AG10803 (cell line): ENCODE measurements at regions not wholly inside any gene's neighbourhood (a gene's known extent, or its start where the extent isn't known, plus 50 kb on each side); places are given as distances from the start of the nearest gene placed in this dataset.
"Not testable (repeated sequence)": the region's sequence is repeated elsewhere in the genome, so short reads cannot be mapped to it uniquely, and the experiment has no call there.

Experiments
- DNase-seq: peaks from one replicate; pipeline ENCODE4 v3.0.0; 2010; ENCODE audit warnings: low read depth
- H3K4me3 ChIP-seq: 2 replicates; pipeline ENCODE4 v1.5.1; 2011; ENCODE audit warnings: mild to moderate bottlenecking, low read length, control low read depth
- TF ChIP-seq, protein P1 (sequence below): conservative IDR thresholded peaks from 2 replicates; pipeline ENCODE4 v1.5.1; 2011; ENCODE audit warnings: mild to moderate bottlenecking, low read length, control low read depth, inconsistent platforms

DNA sequence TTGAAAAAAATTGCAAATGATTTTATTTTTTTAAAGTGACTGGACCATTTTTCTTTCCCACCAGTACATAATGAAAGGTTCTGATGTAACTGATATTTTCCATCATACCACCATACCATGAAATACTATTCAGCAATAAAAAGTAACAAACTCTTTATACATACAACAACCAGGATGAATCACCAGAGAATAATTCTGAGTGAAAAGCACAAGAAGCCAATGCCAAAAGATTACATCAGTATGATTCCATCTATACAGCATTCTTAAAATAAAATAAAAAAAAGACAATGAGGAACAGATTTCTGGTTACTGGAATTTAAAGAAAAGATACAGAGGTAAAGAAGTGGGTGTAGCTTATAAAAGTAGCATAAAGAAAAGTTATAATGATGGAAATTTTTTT, 423.7 kb upstream of the ST8SIA4 start:
- H3K4me3 ChIP-seq = no peak overlapping the region
- TF ChIP-seq, protein P1, sequence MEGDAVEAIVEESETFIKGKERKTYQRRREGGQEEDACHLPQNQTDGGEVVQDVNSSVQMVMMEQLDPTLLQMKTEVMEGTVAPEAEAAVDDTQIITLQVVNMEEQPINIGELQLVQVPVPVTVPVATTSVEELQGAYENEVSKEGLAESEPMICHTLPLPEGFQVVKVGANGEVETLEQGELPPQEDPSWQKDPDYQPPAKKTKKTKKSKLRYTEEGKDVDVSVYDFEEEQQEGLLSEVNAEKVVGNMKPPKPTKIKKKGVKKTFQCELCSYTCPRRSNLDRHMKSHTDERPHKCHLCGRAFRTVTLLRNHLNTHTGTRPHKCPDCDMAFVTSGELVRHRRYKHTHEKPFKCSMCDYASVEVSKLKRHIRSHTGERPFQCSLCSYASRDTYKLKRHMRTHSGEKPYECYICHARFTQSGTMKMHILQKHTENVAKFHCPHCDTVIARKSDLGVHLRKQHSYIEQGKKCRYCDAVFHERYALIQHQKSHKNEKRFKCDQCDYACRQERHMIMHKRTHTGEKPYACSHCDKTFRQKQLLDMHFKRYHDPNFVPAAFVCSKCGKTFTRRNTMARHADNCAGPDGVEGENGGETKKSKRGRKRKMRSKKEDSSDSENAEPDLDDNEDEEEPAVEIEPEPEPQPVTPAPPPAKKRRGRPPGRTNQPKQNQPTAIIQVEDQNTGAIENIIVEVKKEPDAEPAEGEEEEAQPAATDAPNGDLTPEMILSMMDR = no peak
- DNase-seq = no peak

DNA sequence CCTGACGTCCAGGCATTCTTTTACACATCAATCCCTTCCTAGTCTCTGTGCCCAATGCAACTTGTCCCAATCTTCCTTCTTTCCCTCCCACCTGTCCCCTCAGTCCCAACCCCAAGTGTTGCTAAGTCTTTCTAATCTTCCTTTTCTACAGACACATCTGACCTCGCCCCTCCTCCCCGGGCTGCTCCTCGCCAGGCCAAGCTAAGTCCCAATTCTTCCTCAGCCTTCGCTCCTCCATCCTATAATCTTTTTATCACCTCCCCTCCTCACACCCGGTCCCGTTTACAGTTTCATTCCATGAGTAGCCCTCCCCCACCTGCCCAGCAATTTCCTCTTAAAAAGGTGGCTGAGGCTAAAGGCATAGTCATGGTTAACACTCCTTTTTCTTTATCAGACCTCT, 413.3 kb upstream of the ST8SIA4 start:
- not testable (repeated sequence) for H3K4me3 ChIP-seq, DNase-seq

DNA sequence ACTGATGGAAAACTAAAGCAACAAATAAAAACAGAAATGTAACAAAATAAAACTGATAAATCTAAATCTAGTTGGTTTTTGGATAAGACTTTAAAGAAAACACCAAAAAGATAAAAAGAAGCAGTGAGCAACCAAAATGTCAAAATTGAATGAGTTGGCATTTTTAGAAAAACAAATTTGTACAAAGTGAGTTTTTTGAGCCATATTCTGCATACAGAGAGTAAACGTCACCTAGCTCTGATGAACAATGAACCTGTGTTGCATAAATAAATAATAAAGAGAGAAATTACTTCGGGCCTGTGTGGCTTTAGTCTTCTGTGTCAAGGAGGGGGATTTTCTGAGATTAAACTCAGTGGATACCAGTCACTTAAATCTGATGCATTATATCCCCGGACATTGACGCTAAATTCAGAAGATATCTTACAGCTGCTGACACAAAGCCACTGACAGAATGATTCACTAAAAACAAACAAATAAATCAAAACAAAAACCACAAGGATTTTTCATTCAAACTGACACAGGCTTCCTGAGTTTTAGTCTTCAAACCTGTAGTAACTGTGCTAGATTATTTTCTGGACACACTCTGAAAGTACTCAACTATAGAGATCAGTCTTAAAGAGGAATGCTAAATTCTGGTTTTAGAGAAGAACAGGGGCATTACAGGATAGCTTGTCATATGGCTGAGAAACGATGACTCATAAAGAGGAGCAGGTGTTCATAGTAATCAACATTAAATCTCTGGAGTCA, 403.5 kb upstream of the ST8SIA4 start:
- H3K4me3 ChIP-seq = no peak overlapping the region
- TF ChIP-seq, protein P1 = no peak
- DNase-seq = no peak

DNA sequence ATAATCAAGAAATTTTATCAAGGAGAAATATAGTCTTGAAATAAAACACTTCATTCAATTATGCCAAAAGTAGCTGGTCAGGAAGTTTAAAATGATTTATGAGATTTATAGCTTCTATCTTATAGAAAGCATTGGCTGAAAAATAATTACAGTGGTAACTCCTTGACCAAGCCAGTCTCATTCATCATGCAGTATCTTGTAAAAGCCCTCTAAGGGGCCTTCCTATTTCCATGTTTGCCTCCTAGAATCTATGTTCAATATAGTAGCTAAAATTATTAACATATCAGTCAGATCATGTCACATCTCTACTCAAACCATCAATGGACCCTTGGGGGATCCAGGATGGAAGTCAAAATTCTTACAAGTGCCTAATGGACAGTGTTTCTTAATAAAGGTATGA, 393.4 kb upstream of the ST8SIA4 start:
- DNase-seq = no peak
- H3K4me3 ChIP-seq = no peak overlapping the region
- TF ChIP-seq, protein P1 = no peak

DNA sequence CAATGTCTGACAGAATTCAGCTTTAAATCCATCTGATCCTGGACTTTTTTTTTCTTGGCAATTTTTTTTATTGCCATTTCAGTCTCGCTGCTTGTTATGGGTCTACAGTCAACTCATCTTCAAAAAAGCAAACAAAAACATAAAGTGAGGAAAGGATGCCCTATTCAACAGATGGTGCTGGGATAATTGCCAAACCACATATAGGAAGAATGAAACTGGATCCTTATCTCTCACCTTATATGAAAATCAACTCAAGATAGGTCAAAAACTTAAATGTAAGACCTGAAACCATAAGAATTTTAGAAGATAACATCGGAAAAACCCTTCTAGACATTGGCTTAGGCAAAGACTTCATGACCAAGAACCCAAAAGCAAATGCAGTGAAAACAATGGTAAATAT, 389.1 kb upstream of the ST8SIA4 start:
- DNase-seq = no peak
- TF ChIP-seq, protein P1 = no peak
- no peak overlapping the region for H3K4me3 ChIP-seq

DNA sequence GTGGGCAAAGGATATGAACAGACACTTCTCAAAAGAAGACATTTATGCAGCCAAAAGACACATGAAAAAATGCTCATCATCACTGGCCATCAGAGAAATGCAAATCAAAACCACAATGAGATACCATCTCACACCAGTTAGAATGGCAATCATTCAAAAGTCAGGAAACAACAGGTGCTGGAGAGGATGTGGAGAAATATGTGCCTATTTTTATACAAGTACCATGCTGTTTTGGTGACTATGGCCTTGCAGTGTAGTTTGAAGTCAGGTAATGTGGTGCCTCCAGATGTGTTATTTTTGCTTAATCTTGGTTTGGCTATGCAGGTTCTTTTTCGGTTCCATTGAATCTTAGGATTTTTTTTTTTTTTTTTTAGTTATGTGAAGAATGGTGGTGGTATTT, 387.7 kb upstream of the ST8SIA4 start:
- not testable (repeated sequence) for H3K4me3 ChIP-seq, DNase-seq

DNA sequence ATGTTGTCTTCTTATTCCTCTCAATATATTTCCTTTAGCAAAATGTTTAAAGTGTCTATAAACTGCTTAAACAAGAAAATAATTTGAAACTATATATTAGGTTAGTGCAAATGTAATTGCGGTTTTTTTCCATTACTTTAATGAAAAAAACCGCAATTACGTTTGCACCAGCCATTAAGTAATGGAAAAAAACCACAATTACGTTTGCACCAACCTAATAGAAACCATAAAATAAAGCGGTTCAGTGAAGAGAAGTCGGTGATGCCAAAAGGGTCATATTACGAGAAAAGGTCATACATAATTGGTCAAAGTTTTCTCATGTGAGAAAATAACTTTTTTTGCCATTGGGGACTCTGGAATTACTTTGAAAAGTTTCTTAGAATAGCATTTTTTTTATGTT, 385.6 kb upstream of the ST8SIA4 start:
- no peak for DNase-seq
- H3K4me3 ChIP-seq = no peak overlapping the region
- TF ChIP-seq, protein P1 = no peak

DNA sequence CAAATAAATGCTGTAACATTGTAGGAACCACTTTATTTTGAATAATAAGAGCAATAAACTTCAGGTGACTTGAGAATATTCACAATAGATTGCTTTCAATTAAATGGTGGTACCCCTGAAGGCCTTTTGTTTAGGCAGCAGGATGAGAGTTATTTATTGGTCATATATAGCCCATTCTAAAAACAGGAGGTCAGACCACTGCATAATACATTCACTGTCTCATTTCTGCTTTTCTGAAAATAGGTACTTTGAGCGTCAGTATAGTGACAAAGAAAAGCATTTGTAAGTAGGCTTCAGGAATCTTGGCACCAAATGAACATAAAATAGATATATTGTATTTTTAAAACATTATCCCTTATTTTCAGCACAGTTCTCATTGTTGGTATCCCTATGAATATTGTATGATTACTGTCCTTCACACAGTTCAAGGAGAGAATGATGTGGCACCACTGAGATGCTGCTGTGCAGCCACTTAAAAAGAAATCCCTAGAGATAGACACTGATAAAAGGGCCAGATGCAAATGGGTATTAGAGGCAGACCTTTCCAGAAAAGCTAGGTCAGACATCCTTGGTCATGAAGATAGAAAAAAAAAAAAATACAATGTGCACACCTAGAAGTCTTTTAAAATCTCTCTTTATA, 381.8 kb upstream of the ST8SIA4 start:
- H3K4me3 ChIP-seq = no peak overlapping the region
- TF ChIP-seq, protein P1 = no peak
- DNase-seq = no peak

DNA sequence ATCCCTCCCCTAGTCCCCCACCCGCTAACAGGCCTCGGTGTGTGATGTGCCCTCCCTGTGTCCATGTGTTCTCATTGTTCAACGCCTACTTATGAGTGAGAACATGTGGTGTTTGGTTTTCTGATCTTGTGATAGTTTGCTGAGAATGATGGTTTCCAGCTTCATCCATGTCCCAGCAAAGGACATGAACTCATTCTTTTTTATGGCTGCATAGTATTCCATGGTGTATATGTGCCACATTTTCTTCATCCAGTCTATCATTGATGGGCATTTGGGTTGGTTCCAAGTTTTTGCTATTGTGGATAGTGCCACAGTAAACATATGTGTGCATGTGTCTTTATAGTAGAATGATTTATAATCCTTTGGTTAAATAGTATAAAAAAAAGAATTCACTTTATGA, 380.9 kb upstream of the ST8SIA4 start:
- H3K4me3 ChIP-seq, DNase-seq: not testable (repeated sequence)
